ENCODE measurements at regions not wholly inside any gene's neighbourhood (a gene's known extent, or its start where the extent isn't known, plus 50 kb on each side); places are given as distances from the start of the nearest gene placed in this dataset.

DNA sequence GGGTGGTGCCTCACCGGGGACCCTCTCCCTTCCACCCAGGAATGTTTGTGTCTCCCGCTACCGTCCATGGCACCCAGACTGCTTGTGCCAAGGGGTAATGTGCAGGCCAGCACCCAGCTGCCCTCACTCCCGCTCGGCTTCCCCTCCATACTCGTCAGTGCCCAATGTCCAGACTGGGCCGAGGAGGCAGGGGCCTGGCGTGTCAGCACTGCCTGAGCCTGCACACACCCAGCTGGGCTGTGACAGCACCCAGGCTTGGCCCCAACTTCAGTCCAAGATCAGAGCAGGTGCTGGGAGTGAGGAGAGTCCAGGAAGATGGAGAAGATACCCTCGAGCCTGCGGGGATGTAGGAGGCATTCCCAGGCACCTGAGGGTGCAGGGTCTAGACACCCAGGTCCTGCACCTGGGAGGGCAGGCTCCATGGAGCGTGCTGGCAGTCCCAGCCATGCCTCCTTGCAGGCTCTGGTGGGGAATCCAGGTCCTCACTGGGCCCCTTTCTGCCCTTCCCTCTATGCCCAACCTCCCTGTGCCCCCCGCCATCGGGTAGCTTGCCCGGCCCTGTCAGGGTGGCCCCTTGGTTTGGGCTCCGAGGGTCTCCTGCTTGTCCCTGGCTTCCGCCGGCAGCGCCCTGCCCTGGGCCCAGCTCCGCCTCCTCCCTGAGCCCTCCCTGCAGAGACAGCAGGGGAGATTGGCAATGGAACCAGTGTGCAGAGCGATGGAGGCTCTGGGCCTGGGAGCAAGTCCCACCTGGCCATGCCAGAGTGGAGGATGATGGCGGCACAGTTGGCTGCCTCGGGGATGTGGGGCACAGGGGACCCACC, 250.8 kb upstream of the EDIL3 start:
- TF ChIP-seq EZH2phosphoT487 (IDR thresholded peaks at IDR 0.05; ENCODE audit: low read depth, severe bottlenecking, unreplicated experiment), result no peak
- TF ChIP-seq, protein P1, sequence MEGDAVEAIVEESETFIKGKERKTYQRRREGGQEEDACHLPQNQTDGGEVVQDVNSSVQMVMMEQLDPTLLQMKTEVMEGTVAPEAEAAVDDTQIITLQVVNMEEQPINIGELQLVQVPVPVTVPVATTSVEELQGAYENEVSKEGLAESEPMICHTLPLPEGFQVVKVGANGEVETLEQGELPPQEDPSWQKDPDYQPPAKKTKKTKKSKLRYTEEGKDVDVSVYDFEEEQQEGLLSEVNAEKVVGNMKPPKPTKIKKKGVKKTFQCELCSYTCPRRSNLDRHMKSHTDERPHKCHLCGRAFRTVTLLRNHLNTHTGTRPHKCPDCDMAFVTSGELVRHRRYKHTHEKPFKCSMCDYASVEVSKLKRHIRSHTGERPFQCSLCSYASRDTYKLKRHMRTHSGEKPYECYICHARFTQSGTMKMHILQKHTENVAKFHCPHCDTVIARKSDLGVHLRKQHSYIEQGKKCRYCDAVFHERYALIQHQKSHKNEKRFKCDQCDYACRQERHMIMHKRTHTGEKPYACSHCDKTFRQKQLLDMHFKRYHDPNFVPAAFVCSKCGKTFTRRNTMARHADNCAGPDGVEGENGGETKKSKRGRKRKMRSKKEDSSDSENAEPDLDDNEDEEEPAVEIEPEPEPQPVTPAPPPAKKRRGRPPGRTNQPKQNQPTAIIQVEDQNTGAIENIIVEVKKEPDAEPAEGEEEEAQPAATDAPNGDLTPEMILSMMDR (IDR thresholded peaks at IDR 0.05; ENCODE audit: poor library complexity), result no peak
- no peak for TF ChIP-seq EZH2 (IDR thresholded peaks at IDR 0.05; ENCODE audit: borderline replicate concordance)
- Histone ChIP-seq H3K36me3 (replicated peaks; ENCODE audit: insufficient read depth, low read depth) (no peaks in the 10 kb centered on the region), H2AFZ (no peak overlapping the region), H4K20me1 (ENCODE audit: insufficient read depth, poor library complexity, severe bottlenecking) (no peaks in the 10 kb centered on the region), H3K4me3 (no peak overlapping the region), H3K4me2 (no peak overlapping the region), H3K27me3 (no peaks in the 10 kb centered on the region), H3K79me2 (no peaks in the 10 kb centered on the region), H3K27ac (no peak overlapping the region), H3K9me2 (replicated peaks; ENCODE audit: insufficient read depth) (no peaks in the 10 kb centered on the region), H3K9me3 (ENCODE audit: low read depth) (no peaks in the 10 kb centered on the region), H3K4me1 (ENCODE audit: insufficient read depth) (no peaks in the 10 kb centered on the region)
- 96% methylated on average over 22 of the region's 22 CpGs for WGBS (ENCODE audit: low lambda C conversion rate, missing lambda C conversion rate)
- no peak for DNase-seq (ENCODE audit: low spot score)

DNA sequence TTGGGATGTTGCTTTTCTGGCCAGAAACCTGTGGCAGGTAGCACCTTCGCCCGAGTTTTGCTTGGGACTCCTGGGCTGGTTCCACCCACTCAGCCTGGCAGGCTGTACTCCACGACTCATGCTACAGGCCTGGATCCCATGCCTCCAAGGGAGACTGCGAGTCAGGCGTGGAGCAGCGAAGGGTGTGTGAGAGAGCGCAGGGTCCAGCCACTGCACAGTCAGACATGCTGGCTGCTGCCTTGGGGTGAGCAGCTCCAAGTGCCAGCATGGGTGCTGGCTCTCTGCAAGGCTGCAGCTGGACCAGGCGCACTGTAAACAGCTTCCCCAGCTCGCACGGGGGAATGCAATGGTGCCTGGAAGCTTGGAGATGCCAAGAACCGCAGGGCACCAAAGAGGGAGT, 249.6 kb upstream of the EDIL3 start:
- WGBS (ENCODE audit: low lambda C conversion rate, missing lambda C conversion rate), result 96% methylated on average over 11 of the region's 11 CpGs
- no peak overlapping the region for H3K27ac ChIP-seq
- H4K20me1 ChIP-seq (ENCODE audit: insufficient read depth, poor library complexity, severe bottlenecking), result no peaks in the 10 kb centered on the region
- no peaks in the 10 kb centered on the region for H3K27me3 ChIP-seq
- H3K4me1 ChIP-seq (ENCODE audit: insufficient read depth), result no peaks in the 10 kb centered on the region
- no peaks in the 10 kb centered on the region for H3K9me3 ChIP-seq (ENCODE audit: low read depth)
- H3K9me2 ChIP-seq (replicated peaks; ENCODE audit: insufficient read depth), result no peaks in the 10 kb centered on the region
- H3K79me2 ChIP-seq, result no peaks in the 10 kb centered on the region
- no peak overlapping the region for H3K4me3 ChIP-seq
- no peaks in the 10 kb centered on the region for H3K36me3 ChIP-seq (replicated peaks; ENCODE audit: insufficient read depth, low read depth)
- H3K4me2 ChIP-seq, result no peak overlapping the region
- TF ChIP-seq EZH2 (IDR thresholded peaks at IDR 0.05; ENCODE audit: borderline replicate concordance) (no peak), EZH2phosphoT487 (IDR thresholded peaks at IDR 0.05; ENCODE audit: low read depth, severe bottlenecking, unreplicated experiment) (no peak)
- TF ChIP-seq, protein P1 (IDR thresholded peaks at IDR 0.05; ENCODE audit: poor library complexity), result no peak
- no peak overlapping the region for H2AFZ ChIP-seq
- DNase-seq (ENCODE audit: low spot score), result no peak

DNA sequence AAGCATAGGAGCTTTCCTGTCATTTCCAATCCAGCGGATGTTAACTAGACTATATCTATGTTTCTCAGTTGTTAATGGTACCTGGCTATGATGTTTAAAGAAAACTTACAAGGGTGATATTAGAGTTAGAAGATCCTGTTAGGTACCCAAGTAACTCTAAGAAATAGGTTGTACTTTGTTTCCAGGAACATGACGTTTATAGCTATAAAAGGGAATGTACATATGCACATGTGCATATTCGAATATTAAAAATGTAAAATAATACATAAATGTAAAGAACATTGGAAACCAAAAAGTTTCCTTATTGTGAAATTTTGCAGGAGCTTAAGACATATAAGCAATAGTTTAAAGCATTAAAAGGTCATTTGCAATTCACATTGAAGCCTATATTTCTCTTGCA, 247.7 kb upstream of the EDIL3 start:
- H4K20me1 ChIP-seq (ENCODE audit: insufficient read depth, poor library complexity, severe bottlenecking), result no peaks in the 10 kb centered on the region
- 90% methylated on average over 3 of the region's 3 CpGs for WGBS (ENCODE audit: low lambda C conversion rate, missing lambda C conversion rate)

More for the DNA sequence above, 247.7 kb upstream of the EDIL3 start:
- DNase-seq (ENCODE audit: low spot score), result no peak
- Histone ChIP-seq H3K9me2 (replicated peaks; ENCODE audit: insufficient read depth) (no peaks in the 10 kb centered on the region), H3K27ac (no peak overlapping the region), H3K79me2 (no peaks in the 10 kb centered on the region), H3K4me1 (ENCODE audit: insufficient read depth) (no peaks in the 10 kb centered on the region), H3K4me3 (no peak overlapping the region), H3K4me2 (no peak overlapping the region), H3K9me3 (ENCODE audit: low read depth) (no peaks in the 10 kb centered on the region), H2AFZ (no peak overlapping the region), H3K27me3 (no peaks in the 10 kb centered on the region), H3K36me3 (replicated peaks; ENCODE audit: insufficient read depth, low read depth) (no peaks in the 10 kb centered on the region)
- TF ChIP-seq EZH2 (IDR thresholded peaks at IDR 0.05; ENCODE audit: borderline replicate concordance) (no peak), EZH2phosphoT487 (IDR thresholded peaks at IDR 0.05; ENCODE audit: low read depth, severe bottlenecking, unreplicated experiment) (no peak)
- TF ChIP-seq, protein P1 (IDR thresholded peaks at IDR 0.05; ENCODE audit: poor library complexity), result no peak

All from hepatocyte (in vitro differentiated cells).